T-cell (primary cell): ENCODE measurements at regions not wholly inside any gene's neighbourhood (a gene's known extent, or its start where the extent isn't known, plus 50 kb on each side); places are given as distances from the start of the nearest gene placed in this dataset.

ENCODE experiments used
- ATAC-seq, 4 experiments: fragments of 200-7000 bp in 3 of 4; fragments of 150-1000 bp in 1 of 4; cut with Tn5 transposase; replicated peaks in 1 of 4; 1 replicate in 3 of 4; 2 replicates in 1 of 4; pipeline ENCODE4 v1.10.0; 2021; ENCODE audit warnings: moderate library complexity in 3 of 4, mild to moderate bottlenecking in 2 of 4, moderate number of reproducible peaks in 1 of 4
- CTCF ChIA-PET, 2 donors: fragments of 300-600 bp; sonication (Branson Sonifier 250); formaldehyde crosslinking; loops; one replicate each; lab custom pipeline; 2022; ENCODE audit warnings: antibody characterized with exemption in 2 of 2; lab: Charles Lee
- POLR2A ChIA-PET, 2 donors: fragments of 300-600 bp; sonication (Branson Sonifier 250); formaldehyde crosslinking; loops; one replicate each; lab custom pipeline; 2022; ENCODE audit warnings: antibody characterized with exemption in 2 of 2; lab: Charles Lee
- DNase-seq, 35 experiments: peaks; one replicate each; pipeline versions ENCODE4 v3.0.0 to v3.0.0-alpha.2; 2013 to 2023
- H3K27ac ChIP-seq: one replicate; pipeline ENCODE4 v1.5.1; 2013; ENCODE audit warnings: low read length
- H3K27me3 ChIP-seq, 2 experiments: replicated peaks in 1 of 2; 1 replicate in 1 of 2; 2 replicates in 1 of 2; pipeline versions ENCODE4 v1.6.1 to v1.7.0; 2013; ENCODE audit warnings: low read length in 1 of 2, mixed read lengths in 1 of 2; ENCODE audit not compliant: control insufficient read depth in 2 of 2, insufficient read depth in 2 of 2; ENCODE audit errors: extremely low read depth in 1 of 2
- H3K36me3 ChIP-seq, 2 donors: 1 replicate in 1 of 2; 2 replicates in 1 of 2; pipeline versions ENCODE4 v1.6.1 to v1.7.0; 2013; ENCODE audit warnings: low read length in 1 of 2; ENCODE audit not compliant: control insufficient read depth in 2 of 2, insufficient read depth in 1 of 2; ENCODE audit errors: extremely low read depth in 1 of 2
- H3K4me1 ChIP-seq, 2 experiments: 1 replicate in 1 of 2; 2 replicates in 1 of 2; pipeline versions ENCODE4 v1.6.1 to v1.7.0; 2013; ENCODE audit warnings: low read length in 2 of 2, mixed read lengths in 1 of 2; ENCODE audit not compliant: insufficient read depth in 2 of 2, control insufficient read depth in 1 of 2; ENCODE audit errors: extremely low read depth in 1 of 2
- H3K4me3 ChIP-seq, 2 donors: 1 replicate in 1 of 2; 2 replicates in 1 of 2; pipeline versions ENCODE4 v1.5.1 to v1.7.0; 2013; ENCODE audit warnings: mild to moderate bottlenecking in 2 of 2, low read length in 1 of 2, moderate library complexity in 1 of 2; ENCODE audit not compliant: control insufficient read depth in 1 of 2; ENCODE audit errors: extremely low read depth in 1 of 2
- H3K9me3 ChIP-seq: 2 replicates; pipeline ENCODE4 v1.7.0; 2013
- H3K27ac Mint-ChIP-seq, 2 donors: one replicate each; pipeline ENCODE4 v1.8.0; 2020 to 2021; ENCODE audit warnings: mild to moderate bottlenecking in 2 of 2, mixed read lengths in 2 of 2
- H3K27me3 Mint-ChIP-seq, 2 donors: one replicate each; pipeline ENCODE4 v1.8.0; 2021 to 2022; ENCODE audit warnings: mixed read lengths in 2 of 2
- H3K36me3 Mint-ChIP-seq: one replicate; pipeline ENCODE4 v1.8.0; 2021; ENCODE audit warnings: mixed read lengths
- H3K4me1 Mint-ChIP-seq, 3 donors: one replicate each; pipeline ENCODE4 v1.8.0; 2020 to 2022; ENCODE audit warnings: mixed read lengths in 3 of 3, mild to moderate bottlenecking in 1 of 3
- H3K4me3 Mint-ChIP-seq, 3 donors: one replicate each; pipeline ENCODE4 v1.8.0; 2020 to 2022; ENCODE audit warnings: mild to moderate bottlenecking in 3 of 3, mixed read lengths in 3 of 3, moderate library complexity in 3 of 3
- H3K9me3 Mint-ChIP-seq, 3 donors: one replicate each; pipeline ENCODE4 v1.8.0; 2020 to 2022; ENCODE audit warnings: mixed read lengths in 3 of 3
- WGBS: methylation state at CpG from one replicate; pipeline ENCODE4 v1.1.5; 2013; ENCODE audit warnings: missing lambda C conversion rate; ENCODE audit not compliant: insufficient coverage; 5-methylcytosine and 5-hydroxymethylcytosine counted together

GRCh38 chr18:71899707-71900472 lies 644.3 kb downstream of the CBLN2 start:
- Histone ChIP-seq H3K4me1 (no peaks in the 10 kb centered on the region), H3K4me3 (no peak overlapping the region), H3K27ac (no peak overlapping the region), H3K27me3 (no peaks in the 10 kb centered on the region), H3K9me3 (no peaks in the 10 kb centered on the region), H3K36me3 (no peaks in the 10 kb centered on the region)
- ATAC-seq (no peak), DNase-seq (no peak)
- POLR2A ChIA-PET = no interaction called here
- H3K27me3 Mint-ChIP-seq = no peaks in the 10 kb centered on the region
- no peak overlapping the region for H3K4me3 Mint-ChIP-seq
- CTCF ChIA-PET = interaction anchor here in 1 of 2 donors (0.6 kb wide), 1 partner anchor 9 kb away, joined by 3 read pairs; no protein-coding TSS in a partner anchor
- 68% methylated on average over 5 of the region's 8 CpGs for WGBS
- no peak overlapping the region for H3K27ac Mint-ChIP-seq
- H3K9me3 Mint-ChIP-seq = peaks cover 0 to 23% (median 9%) of the 10 kb centered on the region in 3 donors
- no peaks in the 10 kb centered on the region for H3K36me3 Mint-ChIP-seq
- no peaks in the 10 kb centered on the region for H3K4me1 Mint-ChIP-seq

DNA sequence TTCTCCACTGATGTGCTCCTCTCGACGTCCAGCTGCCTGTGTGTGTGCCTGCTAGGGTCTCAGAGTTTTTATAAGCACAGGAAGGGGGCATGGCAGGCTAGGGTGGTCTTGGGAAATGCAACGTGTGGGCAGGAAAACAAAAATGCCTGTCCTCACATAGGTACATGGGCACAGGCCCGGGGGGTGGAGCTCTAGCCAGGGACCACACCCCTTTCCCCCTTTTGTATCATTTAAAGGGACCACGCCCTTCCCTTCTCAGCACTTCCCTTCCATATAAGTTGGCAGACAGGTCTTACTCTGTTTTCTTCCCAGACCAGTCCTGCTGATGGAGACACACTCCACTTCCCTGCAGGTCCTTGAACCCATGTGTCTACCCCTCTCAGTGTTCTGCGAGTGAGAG lies 645.0 kb downstream of the CBLN2 start:
- WGBS = 63% methylated on average over 2 of the region's 6 CpGs
- no peaks in the 10 kb centered on the region for H3K36me3 Mint-ChIP-seq
- peaks cover 0 to 23% (median 9%) of the 10 kb centered on the region in 3 donors for H3K9me3 Mint-ChIP-seq
- Histone ChIP-seq H3K9me3 (no peaks in the 10 kb centered on the region), H3K36me3 (no peaks in the 10 kb centered on the region), H3K27ac (no peak overlapping the region), H3K4me3 (no peak overlapping the region), H3K27me3 (no peaks in the 10 kb centered on the region), H3K4me1 (no peaks in the 10 kb centered on the region)
- no peak for ATAC-seq
- H3K4me1 Mint-ChIP-seq = no peaks in the 10 kb centered on the region
- DNase-seq = no peak
- ChIA-PET CTCF (interaction anchor here in 1 of 2 donors (0.6 kb wide), 2 partner anchors 10 to 536 kb away, joined by 3 read pairs; no protein-coding TSS in a partner anchor), POLR2A (no interaction called here)
- no peak overlapping the region for H3K27ac Mint-ChIP-seq
- H3K4me3 Mint-ChIP-seq = no peak overlapping the region
- no peaks in the 10 kb centered on the region for H3K27me3 Mint-ChIP-seq

GRCh38 chr18:71887509-71887908 lies 656.6 kb downstream of the CBLN2 start:
- ChIA-PET POLR2A (no interaction called here), CTCF (no interaction called here)
- Histone ChIP-seq H3K27ac (no peak overlapping the region), H3K36me3 (no peaks in the 10 kb centered on the region), H3K27me3 (no peaks in the 10 kb centered on the region), H3K9me3 (no peaks in the 10 kb centered on the region), H3K4me1 (no peaks in the 10 kb centered on the region), H3K4me3 (no peak overlapping the region)
- DNase-seq (no peak), ATAC-seq (no peak)
- no peaks in the 10 kb centered on the region for H3K36me3 Mint-ChIP-seq
- no CpG with 5 or more reads among the region's 1 CpG for WGBS
- H3K4me1 Mint-ChIP-seq = no peaks in the 10 kb centered on the region
- H3K4me3 Mint-ChIP-seq = no peak overlapping the region
- no peak overlapping the region for H3K27ac Mint-ChIP-seq
- H3K9me3 Mint-ChIP-seq = peaks cover 0 to 5% (median 2%) of the 10 kb centered on the region in 3 donors
- H3K27me3 Mint-ChIP-seq = no peaks in the 10 kb centered on the region

- ATAC-seq (no peak), DNase-seq (no peak)
- no peak overlapping the region for H3K4me3 Mint-ChIP-seq
- H3K36me3 Mint-ChIP-seq = no peaks in the 10 kb centered on the region
- no peak overlapping the region for H3K27ac Mint-ChIP-seq
- POLR2A ChIA-PET = interaction anchor here in 1 of 2 donors (0.5 kb wide), 1 partner anchor 279 kb away, joined by 7 read pairs; no protein-coding TSS in a partner anchor
- no peaks in the 10 kb centered on the region for H3K4me1 Mint-ChIP-seq
- H3K36me3 ChIP-seq = no peaks in the 10 kb centered on the region
- 82% methylated on average over 4 of the region's 4 CpGs for WGBS
- CTCF ChIA-PET = no interaction called here
- no peaks in the 10 kb centered on the region for H3K9me3 ChIP-seq
- no peaks in the 10 kb centered on the region for H3K4me1 ChIP-seq
- H3K9me3 Mint-ChIP-seq = peaks cover 0 to 9% (median 0%) of the 10 kb centered on the region in 3 donors
- H3K27me3 ChIP-seq = no peaks in the 10 kb centered on the region
- no peak overlapping the region for H3K4me3 ChIP-seq
- no peak overlapping the region for H3K27ac ChIP-seq
- no peaks in the 10 kb centered on the region for H3K27me3 Mint-ChIP-seq
Observed at GRCh38 chr18:71878226-71878625, 665.9 kb downstream of the CBLN2 start.

DNA sequence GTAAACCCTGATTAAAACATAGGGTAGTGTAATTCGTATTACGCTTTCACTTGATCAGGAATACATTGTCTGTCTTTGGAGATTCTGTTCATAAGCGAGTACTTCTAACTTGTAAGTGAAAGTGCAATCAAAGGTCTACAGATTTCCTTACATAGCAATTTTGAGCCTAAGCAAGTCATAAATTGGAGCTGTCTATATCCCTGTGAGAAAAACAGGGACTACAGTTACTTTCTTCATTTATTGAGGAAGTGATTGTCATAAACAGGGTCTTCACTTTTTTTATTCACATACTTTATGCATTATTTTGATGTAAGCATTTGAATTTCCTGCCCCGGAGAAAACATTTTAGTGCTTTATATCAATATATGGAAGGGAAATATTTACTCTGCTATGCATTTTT lies 670.4 kb downstream of the CBLN2 start:
- Mint-ChIP-seq H3K4me3 (no peak overlapping the region), H3K36me3 (no peaks in the 10 kb centered on the region), H3K27ac (no peak overlapping the region), H3K27me3 (no peaks in the 10 kb centered on the region), H3K9me3 (peaks cover 0 to 14% (median 0%) of the 10 kb centered on the region in 3 donors), H3K4me1 (no peaks in the 10 kb centered on the region)
- Histone ChIP-seq H3K4me3 (no peak overlapping the region), H3K4me1 (no peaks in the 10 kb centered on the region), H3K27me3 (no peaks in the 10 kb centered on the region), H3K9me3 (no peaks in the 10 kb centered on the region), H3K36me3 (no peaks in the 10 kb centered on the region), H3K27ac (no peak overlapping the region)
- ChIA-PET CTCF (no interaction called here), POLR2A (no interaction called here)
- ATAC-seq = no peak
- WGBS = no CpG with 5 or more reads among the region's 4 CpGs
- DNase-seq = no peak

- Histone ChIP-seq H3K27ac (no peak overlapping the region), H3K4me1 (no peaks in the 10 kb centered on the region), H3K27me3 (no peaks in the 10 kb centered on the region), H3K36me3 (no peaks in the 10 kb centered on the region), H3K4me3 (no peak overlapping the region), H3K9me3 (no peaks in the 10 kb centered on the region)
- ChIA-PET CTCF (no interaction called here), POLR2A (no interaction called here)
- DNase-seq = no peak
- Mint-ChIP-seq H3K27ac (no peak overlapping the region), H3K4me1 (no peaks in the 10 kb centered on the region), H3K9me3 (peaks cover 5 to 10% (median 8%) of the 10 kb centered on the region in 3 donors), H3K27me3 (no peaks in the 10 kb centered on the region), H3K4me3 (no peak overlapping the region), H3K36me3 (no peaks in the 10 kb centered on the region)
- WGBS = no CpG with 5 or more reads among the region's 5 CpGs
- no peak for ATAC-seq
Observed at GRCh38 chr18:71865888-71866287, 678.3 kb downstream of the CBLN2 start.
